GM23338 (cell line): ENCODE measurements at regions not wholly inside any gene's neighbourhood (a gene's known extent, or its start where the extent isn't known, plus 50 kb on each side); places are given as distances from the start of the nearest gene placed in this dataset.

ENCODE experiments used
- ATAC-seq: fragments of 200-7000 bp; cut with Tn5 transposase; 3 replicates; pipeline ENCODE4 v1.9.1; 2020
- DNase-seq: peaks from one replicate; pipeline ENCODE4 v3.0.0-alpha.2; 2015; ENCODE audit warnings: low spot score
- H2AFZ ChIP-seq: fragments of 200-600 bp; sonication (generic); 2 replicates; pipeline ENCODE4 v1.8.0; 2016; ENCODE audit warnings: antibody characterized with exemption, mild to moderate bottlenecking, moderate library complexity
- H3F3A ChIP-seq: fragments of 200-600 bp; sonication (generic); replicated peaks from 2 replicates; pipeline ENCODE4 v1.8.0; 2017; ENCODE audit warnings: antibody characterized with exemption, mixed run types, low read depth
- H3K27ac ChIP-seq: fragments of 200-600 bp; sonication (generic); 2 replicates; pipeline ENCODE4 v1.6.1; 2016; ENCODE audit warnings: low read depth
- H3K27me3 ChIP-seq: fragments of 200-600 bp; sonication (generic); 2 replicates; pipeline ENCODE4 v1.8.0; 2016; ENCODE audit warnings: mild to moderate bottlenecking, mixed run types, moderate library complexity; ENCODE audit not compliant: insufficient read depth
- H3K36me3 ChIP-seq: fragments of 200-600 bp; sonication (generic); 2 replicates; pipeline ENCODE4 v1.8.0; 2016; ENCODE audit warnings: mild to moderate bottlenecking; ENCODE audit not compliant: insufficient read depth
- H3K4me1 ChIP-seq: fragments of 200-600 bp; sonication (generic); 2 replicates; pipeline ENCODE4 v1.8.0; 2016; ENCODE audit warnings: mild to moderate bottlenecking, moderate library complexity; ENCODE audit not compliant: insufficient read depth
- H3K4me2 ChIP-seq: fragments of 200-600 bp; sonication (generic); 2 replicates; pipeline ENCODE4 v1.7.1; 2017; ENCODE audit warnings: mixed run types
- H3K4me3 ChIP-seq: fragments of 200-600 bp; sonication (generic); 2 replicates; pipeline ENCODE4 v1.6.1; 2016; ENCODE audit warnings: mixed run types
- H3K79me2 ChIP-seq: fragments of 200-600 bp; sonication (generic); replicated peaks from 2 replicates; pipeline ENCODE4 v1.8.0; 2017; ENCODE audit warnings: mild to moderate bottlenecking; ENCODE audit not compliant: insufficient read depth
- H3K9me2 ChIP-seq: fragments of 200-600 bp; sonication (generic); 2 replicates; pipeline ENCODE4 v1.8.0; 2017; ENCODE audit not compliant: insufficient read depth
- H4K20me1 ChIP-seq: fragments of 200-600 bp; sonication (generic); replicated peaks from 2 replicates; pipeline ENCODE4 v1.8.0; 2017; ENCODE audit warnings: mild to moderate bottlenecking; ENCODE audit not compliant: insufficient read depth
- H3K27ac Mint-ChIP-seq: 2 replicates; pipeline ENCODE4 v1.8.0; 2020; ENCODE audit warnings: inconsistent platforms, mild to moderate bottlenecking, moderate library complexity, mixed read lengths
- H3K27me3 Mint-ChIP-seq: 3 replicates; pipeline ENCODE4 v1.8.0; 2022; ENCODE audit warnings: low read depth, mild to moderate bottlenecking, moderate library complexity, mixed read lengths, inconsistent platforms; ENCODE audit not compliant: insufficient read depth, poor library complexity
- H3K36me3 Mint-ChIP-seq: 3 replicates; pipeline ENCODE4 v1.8.0; 2021; ENCODE audit warnings: low read depth, mild to moderate bottlenecking, inconsistent platforms, moderate library complexity, mixed read lengths
- H3K4me1 Mint-ChIP-seq: 3 replicates; pipeline ENCODE4 v1.8.0; 2020; ENCODE audit warnings: mild to moderate bottlenecking, inconsistent platforms, mixed read lengths
- H3K4me3 Mint-ChIP-seq: 3 replicates; pipeline ENCODE4 v1.8.0; 2021; ENCODE audit warnings: moderate library complexity, mild to moderate bottlenecking, inconsistent platforms, mixed read lengths
- H3K9me3 Mint-ChIP-seq: 3 replicates; pipeline ENCODE4 v1.8.0; 2020; ENCODE audit warnings: moderate library complexity, mild to moderate bottlenecking, inconsistent platforms, mixed read lengths
- EZH2 ChIP-seq: fragments of 200-600 bp; sonication (generic); IDR thresholded peaks from one replicate; pipeline ENCODE4 v1.8.0; 2017; ENCODE audit warnings: antibody characterized with exemption, mild to moderate bottlenecking, low read depth; ENCODE audit not compliant: unreplicated experiment
- EZH2phosphoT487 ChIP-seq: fragments of 200-600 bp; sonication (generic); IDR thresholded peaks from one replicate; pipeline ENCODE4 v1.8.1; 2018; ENCODE audit warnings: antibody characterized with exemption; ENCODE audit not compliant: unreplicated experiment
- POLR2AphosphoS5 ChIP-seq: IDR thresholded peaks from 2 replicates; pipeline ENCODE4 v1.6.1; 2016; ENCODE audit warnings: antibody characterized with exemption, low read depth
- STAT1 ChIP-seq: IDR thresholded peaks from one replicate; pipeline ENCODE4 v1.6.1; 2016; ENCODE audit warnings: antibody characterized with exemption; ENCODE audit not compliant: unreplicated experiment
- ZNF331 ChIP-seq: fragments of 250-450 bp; sonication (Bioruptor Pico); IDR thresholded peaks from 2 replicates; pipeline ENCODE4 v1.5.0; 2020; ENCODE audit warnings: low read depth, mild to moderate bottlenecking, moderate library complexity
- TF ChIP-seq, protein P1 (sequence below), 2 experiments: fragments of 200-600 bp in 1 of 2; sonication (generic) in 1 of 2; conservative IDR thresholded peaks; 2 replicates each; pipeline versions ENCODE4 v1.5.1 to v1.6.1; 2016 to 2017; ENCODE audit warnings: antibody characterized with exemption in 2 of 2, low read depth in 2 of 2, mild to moderate bottlenecking in 2 of 2, moderate library complexity in 1 of 2
- TF ChIP-seq, protein P2 (sequence below): IDR thresholded peaks from one replicate; pipeline ENCODE4 v1.6.1; 2018; ENCODE audit warnings: antibody characterized with exemption; ENCODE audit not compliant: unreplicated experiment
- TF ChIP-seq, protein P3 (sequence below): IDR thresholded peaks from 2 replicates; pipeline ENCODE4 v1.6.1; 2016; ENCODE audit warnings: antibody characterized with exemption

DNA sequence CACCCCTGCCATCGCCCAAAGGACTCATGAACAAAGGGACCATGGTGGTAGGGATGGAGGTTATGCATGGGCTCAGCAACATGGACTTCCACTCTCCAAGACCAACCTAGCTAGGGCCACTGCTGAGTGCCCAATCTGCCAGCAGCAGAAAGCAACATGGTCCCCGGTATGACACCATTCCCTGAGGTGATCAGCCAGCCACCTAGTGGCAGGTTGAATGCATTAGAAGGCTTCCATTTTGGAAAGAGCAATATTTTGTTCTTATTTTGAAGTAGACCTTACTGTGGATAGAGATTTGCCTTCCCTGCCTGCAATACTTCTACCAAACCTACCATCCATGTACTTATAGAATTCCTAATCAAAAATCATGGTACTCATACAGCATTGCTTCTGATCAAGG lies 99.8 kb downstream of the METTL4 start:
- Mint-ChIP-seq H3K9me3 (no peaks in the 10 kb centered on the region), H3K4me3 (no peak overlapping the region), H3K36me3 (no peaks in the 10 kb centered on the region), H3K27ac (no peak overlapping the region), H3K27me3 (peaks cover 4% of the 10 kb centered on the region), H3K4me1 (no peaks in the 10 kb centered on the region)
- Histone ChIP-seq H4K20me1 (no peaks in the 10 kb centered on the region), H2AFZ (no peak overlapping the region), H3K27me3 (no peaks in the 10 kb centered on the region), H3K36me3 (no peaks in the 10 kb centered on the region), H3K27ac (no peak overlapping the region), H3K79me2 (no peaks in the 10 kb centered on the region), H3K9me2 (peaks cover 21% of the 10 kb centered on the region; the same call in 1 of the 2 replicates), H3K4me2 (no peak overlapping the region), H3K4me3 (no peak overlapping the region), H3K4me1 (no peaks in the 10 kb centered on the region), H3F3A (no peaks in the 10 kb centered on the region)
- TF ChIP-seq ZNF331 (CRISPR knock-in tag) (no peak), EZH2phosphoT487 (no peak)
- TF ChIP-seq, protein P1, sequence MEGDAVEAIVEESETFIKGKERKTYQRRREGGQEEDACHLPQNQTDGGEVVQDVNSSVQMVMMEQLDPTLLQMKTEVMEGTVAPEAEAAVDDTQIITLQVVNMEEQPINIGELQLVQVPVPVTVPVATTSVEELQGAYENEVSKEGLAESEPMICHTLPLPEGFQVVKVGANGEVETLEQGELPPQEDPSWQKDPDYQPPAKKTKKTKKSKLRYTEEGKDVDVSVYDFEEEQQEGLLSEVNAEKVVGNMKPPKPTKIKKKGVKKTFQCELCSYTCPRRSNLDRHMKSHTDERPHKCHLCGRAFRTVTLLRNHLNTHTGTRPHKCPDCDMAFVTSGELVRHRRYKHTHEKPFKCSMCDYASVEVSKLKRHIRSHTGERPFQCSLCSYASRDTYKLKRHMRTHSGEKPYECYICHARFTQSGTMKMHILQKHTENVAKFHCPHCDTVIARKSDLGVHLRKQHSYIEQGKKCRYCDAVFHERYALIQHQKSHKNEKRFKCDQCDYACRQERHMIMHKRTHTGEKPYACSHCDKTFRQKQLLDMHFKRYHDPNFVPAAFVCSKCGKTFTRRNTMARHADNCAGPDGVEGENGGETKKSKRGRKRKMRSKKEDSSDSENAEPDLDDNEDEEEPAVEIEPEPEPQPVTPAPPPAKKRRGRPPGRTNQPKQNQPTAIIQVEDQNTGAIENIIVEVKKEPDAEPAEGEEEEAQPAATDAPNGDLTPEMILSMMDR (conservative IDR thresholded peaks at IDR 0.05; ENCODE audit: low read depth in 2 of 2), result peak; percentile 52 to 56
- TF ChIP-seq, protein P2, sequence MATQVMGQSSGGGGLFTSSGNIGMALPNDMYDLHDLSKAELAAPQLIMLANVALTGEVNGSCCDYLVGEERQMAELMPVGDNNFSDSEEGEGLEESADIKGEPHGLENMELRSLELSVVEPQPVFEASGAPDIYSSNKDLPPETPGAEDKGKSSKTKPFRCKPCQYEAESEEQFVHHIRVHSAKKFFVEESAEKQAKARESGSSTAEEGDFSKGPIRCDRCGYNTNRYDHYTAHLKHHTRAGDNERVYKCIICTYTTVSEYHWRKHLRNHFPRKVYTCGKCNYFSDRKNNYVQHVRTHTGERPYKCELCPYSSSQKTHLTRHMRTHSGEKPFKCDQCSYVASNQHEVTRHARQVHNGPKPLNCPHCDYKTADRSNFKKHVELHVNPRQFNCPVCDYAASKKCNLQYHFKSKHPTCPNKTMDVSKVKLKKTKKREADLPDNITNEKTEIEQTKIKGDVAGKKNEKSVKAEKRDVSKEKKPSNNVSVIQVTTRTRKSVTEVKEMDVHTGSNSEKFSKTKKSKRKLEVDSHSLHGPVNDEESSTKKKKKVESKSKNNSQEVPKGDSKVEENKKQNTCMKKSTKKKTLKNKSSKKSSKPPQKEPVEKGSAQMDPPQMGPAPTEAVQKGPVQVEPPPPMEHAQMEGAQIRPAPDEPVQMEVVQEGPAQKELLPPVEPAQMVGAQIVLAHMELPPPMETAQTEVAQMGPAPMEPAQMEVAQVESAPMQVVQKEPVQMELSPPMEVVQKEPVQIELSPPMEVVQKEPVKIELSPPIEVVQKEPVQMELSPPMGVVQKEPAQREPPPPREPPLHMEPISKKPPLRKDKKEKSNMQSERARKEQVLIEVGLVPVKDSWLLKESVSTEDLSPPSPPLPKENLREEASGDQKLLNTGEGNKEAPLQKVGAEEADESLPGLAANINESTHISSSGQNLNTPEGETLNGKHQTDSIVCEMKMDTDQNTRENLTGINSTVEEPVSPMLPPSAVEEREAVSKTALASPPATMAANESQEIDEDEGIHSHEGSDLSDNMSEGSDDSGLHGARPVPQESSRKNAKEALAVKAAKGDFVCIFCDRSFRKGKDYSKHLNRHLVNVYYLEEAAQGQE, result no peak
- no peak for ATAC-seq
- DNase-seq, result peak; percentile 44

DNA sequence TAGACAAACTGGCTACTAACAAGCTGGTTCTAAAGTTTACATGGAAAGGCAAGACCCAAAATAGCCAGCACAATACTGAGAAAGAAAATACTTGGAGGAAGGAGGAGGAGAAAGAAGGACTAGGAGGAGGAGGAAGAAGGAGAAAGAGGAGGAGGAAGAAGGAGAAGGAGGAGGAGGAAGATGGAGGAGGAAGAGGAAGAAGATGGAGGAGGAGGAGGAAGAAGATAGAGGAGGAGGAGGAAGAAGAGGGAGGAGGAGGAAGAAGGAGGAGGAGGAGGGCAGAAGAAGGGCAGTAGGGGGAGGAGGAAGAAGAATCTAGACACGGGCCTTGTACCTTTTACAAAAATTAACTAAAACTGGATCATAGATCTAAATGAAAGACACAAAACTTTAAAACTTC lies 92.6 kb downstream of the METTL4 start:
- no peaks in the 10 kb centered on the region for H3K4me1 ChIP-seq
- no peaks in the 10 kb centered on the region for H3K27me3 ChIP-seq
- H3F3A ChIP-seq, result no peaks in the 10 kb centered on the region
- Mint-ChIP-seq H3K9me3 (no peaks in the 10 kb centered on the region), H3K4me1 (no peaks in the 10 kb centered on the region), H3K27ac (no peak overlapping the region), H3K27me3 (no peaks in the 10 kb centered on the region), H3K36me3 (no peaks in the 10 kb centered on the region), H3K4me3 (no peak overlapping the region)
- H2AFZ ChIP-seq, result no peak overlapping the region
- no peak for ATAC-seq
- no peak for TF ChIP-seq EZH2
- H3K79me2 ChIP-seq, result no peaks in the 10 kb centered on the region
- H3K4me2 ChIP-seq, result no peak overlapping the region
- no peak for DNase-seq
- no peaks in the 10 kb centered on the region for H4K20me1 ChIP-seq
- H3K27ac ChIP-seq, result no peak overlapping the region
- no peaks in the 10 kb centered on the region for H3K9me2 ChIP-seq
- H3K4me3 ChIP-seq, result no peak overlapping the region
- H3K36me3 ChIP-seq, result no peaks in the 10 kb centered on the region

DNA sequence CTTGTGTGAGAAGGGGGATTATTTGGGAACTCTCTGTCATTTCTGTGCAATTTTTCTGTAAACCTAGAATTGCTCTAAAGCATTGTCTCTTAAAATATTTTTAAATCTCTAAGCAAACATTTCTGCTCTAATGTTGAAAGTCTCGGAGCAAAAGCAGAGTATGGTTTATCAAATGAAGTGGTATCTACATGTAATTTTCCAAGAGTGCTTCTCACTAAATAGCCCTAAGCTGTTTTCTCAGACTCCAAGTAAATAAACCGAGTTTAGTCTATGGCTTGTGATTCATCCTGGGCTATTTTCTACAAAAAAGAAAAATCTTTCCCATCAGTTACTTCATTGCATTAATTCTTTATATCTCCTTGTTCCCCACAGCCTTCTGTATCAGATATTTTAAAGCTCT lies 90.8 kb downstream of the METTL4 start:
- H3K4me1 Mint-ChIP-seq, result no peaks in the 10 kb centered on the region
- Histone ChIP-seq H3K4me2 (no peak overlapping the region), H3K36me3 (no peaks in the 10 kb centered on the region), H3K4me3 (no peak overlapping the region), H3K27me3 (no peaks in the 10 kb centered on the region), H2AFZ (no peak overlapping the region), H4K20me1 (no peaks in the 10 kb centered on the region), H3K9me2 (no peaks in the 10 kb centered on the region), H3K79me2 (no peaks in the 10 kb centered on the region), H3F3A (no peaks in the 10 kb centered on the region), H3K27ac (no peak overlapping the region), H3K4me1 (no peaks in the 10 kb centered on the region)
- H3K27ac Mint-ChIP-seq, result no peak overlapping the region
- DNase-seq (no peak), ATAC-seq (no peak)
- H3K9me3 Mint-ChIP-seq, result no peaks in the 10 kb centered on the region
- H3K4me3 Mint-ChIP-seq, result no peak overlapping the region
- TF ChIP-seq, protein P3, sequence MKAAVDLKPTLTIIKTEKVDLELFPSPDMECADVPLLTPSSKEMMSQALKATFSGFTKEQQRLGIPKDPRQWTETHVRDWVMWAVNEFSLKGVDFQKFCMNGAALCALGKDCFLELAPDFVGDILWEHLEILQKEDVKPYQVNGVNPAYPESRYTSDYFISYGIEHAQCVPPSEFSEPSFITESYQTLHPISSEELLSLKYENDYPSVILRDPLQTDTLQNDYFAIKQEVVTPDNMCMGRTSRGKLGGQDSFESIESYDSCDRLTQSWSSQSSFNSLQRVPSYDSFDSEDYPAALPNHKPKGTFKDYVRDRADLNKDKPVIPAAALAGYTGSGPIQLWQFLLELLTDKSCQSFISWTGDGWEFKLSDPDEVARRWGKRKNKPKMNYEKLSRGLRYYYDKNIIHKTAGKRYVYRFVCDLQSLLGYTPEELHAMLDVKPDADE, result no peak
- TF ChIP-seq STAT1, result no peak
- TF ChIP-seq ZNF331 (CRISPR knock-in tag), result no peak
- TF ChIP-seq POLR2AphosphoS5, result no peak
- TF ChIP-seq EZH2, result no peak
- TF ChIP-seq, protein P1 (conservative IDR thresholded peaks at IDR 0.05; ENCODE audit: low read depth in 2 of 2), result no peak
- TF ChIP-seq EZH2phosphoT487, result no peak
- H3K36me3 Mint-ChIP-seq, result no peaks in the 10 kb centered on the region
- no peaks in the 10 kb centered on the region for H3K27me3 Mint-ChIP-seq
